H9 (cell line): ENCODE measurements at regions not wholly inside any gene's neighbourhood (a gene's known extent, or its start where the extent isn't known, plus 50 kb on each side); places are given as distances from the start of the nearest gene placed in this dataset.

Experiments
- DNase-seq: peaks from one replicate; pipeline ENCODE4 v3.0.0-alpha.2; 2017
- H2AFZ ChIP-seq: one replicate; pipeline ENCODE4 v1.6.1; 2013; ENCODE audit warnings: mild to moderate bottlenecking, low read length, control low read depth, moderate library complexity
- H2AK5ac ChIP-seq: 2 replicates; pipeline ENCODE4 v1.6.1; 2013; ENCODE audit warnings: low read length, control low read depth, mixed read lengths; ENCODE audit not compliant: insufficient read length
- H2BK120ac ChIP-seq: one replicate; pipeline ENCODE4 v1.6.1; 2013; ENCODE audit warnings: low read depth, mild to moderate bottlenecking, low read length, control low read depth, inconsistent platforms; ENCODE audit not compliant: poor library complexity, severe bottlenecking
- H2BK12ac ChIP-seq: 2 replicates; pipeline ENCODE4 v1.6.1; 2013; ENCODE audit warnings: low read length, control low read depth, mixed read lengths, low read depth; ENCODE audit not compliant: insufficient read length
- H2BK15ac ChIP-seq: 2 replicates; pipeline ENCODE4 v1.6.1; 2013; ENCODE audit warnings: low read depth, low read length, control low read depth
- H2BK20ac ChIP-seq: one replicate; pipeline ENCODE4 v1.6.1; 2013; ENCODE audit warnings: low read depth, mild to moderate bottlenecking, low read length, control low read depth, inconsistent platforms; ENCODE audit not compliant: poor library complexity, severe bottlenecking
- H2BK5ac ChIP-seq: 2 replicates; pipeline ENCODE4 v1.6.1; 2013; ENCODE audit warnings: low read length, control low read depth, mixed read lengths; ENCODE audit not compliant: insufficient read length
- H3K14ac ChIP-seq: 2 replicates; pipeline ENCODE4 v1.6.1; 2013; ENCODE audit warnings: low read length, control low read depth; ENCODE audit not compliant: insufficient read depth
- H3K18ac ChIP-seq: 2 replicates; pipeline ENCODE4 v1.6.1; 2013; ENCODE audit warnings: low read depth, mild to moderate bottlenecking, mixed read lengths, low read length, control low read depth; ENCODE audit not compliant: insufficient read length
- H3K23ac ChIP-seq: 2 replicates; pipeline ENCODE4 v1.6.1; 2013; ENCODE audit warnings: low read length, control low read depth, mixed read lengths, low read depth; ENCODE audit not compliant: insufficient read length
- H3K23me2 ChIP-seq: 2 replicates; pipeline ENCODE4 v1.6.1; 2013; ENCODE audit warnings: low read depth, mild to moderate bottlenecking, mixed read lengths, low read length, control low read depth; ENCODE audit not compliant: insufficient read length, poor library complexity, severe bottlenecking
- H3K27ac ChIP-seq: 2 replicates; pipeline ENCODE4 v1.5.1; 2013; ENCODE audit warnings: low read length, control low read depth, mixed read lengths, low read depth; ENCODE audit not compliant: insufficient read length
- H3K27me3 ChIP-seq: 2 replicates; pipeline ENCODE4 v1.6.1; 2013; ENCODE audit warnings: low read length, control low read depth, inconsistent platforms; ENCODE audit not compliant: insufficient read depth
- H3K4ac ChIP-seq: 2 replicates; pipeline ENCODE4 v1.6.1; 2013; ENCODE audit warnings: low read depth, mild to moderate bottlenecking, control low read depth, inconsistent platforms, low read length, moderate library complexity
- H3K4me1 ChIP-seq: 2 replicates; pipeline ENCODE4 v1.6.1; 2013; ENCODE audit warnings: low read length, control low read depth, inconsistent platforms; ENCODE audit not compliant: insufficient read depth
- H3K4me2 ChIP-seq: 2 replicates; pipeline ENCODE4 v1.6.1; 2013; ENCODE audit warnings: low read length, control low read depth, mixed read lengths; ENCODE audit not compliant: insufficient read length, insufficient read depth
- H3K56ac ChIP-seq: 2 replicates; pipeline ENCODE4 v1.6.1; 2013; ENCODE audit warnings: low read depth, mild to moderate bottlenecking, mixed read lengths, low read length, control low read depth; ENCODE audit not compliant: insufficient read length
- H3K79me1 ChIP-seq: 2 replicates; pipeline ENCODE4 v1.6.1; 2013; ENCODE audit warnings: low read depth, mild to moderate bottlenecking, moderate library complexity, low read length, control low read depth, inconsistent platforms; ENCODE audit not compliant: insufficient read depth, poor library complexity, severe bottlenecking
- H3K79me2 ChIP-seq: 2 replicates; pipeline ENCODE4 v1.6.1; 2013; ENCODE audit warnings: low read length, control low read depth, inconsistent platforms; ENCODE audit not compliant: insufficient read depth
- H3K9ac ChIP-seq: 2 replicates; pipeline ENCODE4 v1.6.1; 2013; ENCODE audit warnings: low read length, control low read depth, mixed read lengths; ENCODE audit not compliant: insufficient read length; ENCODE audit errors: extremely low read depth
- H3K9me3 ChIP-seq: one replicate; pipeline ENCODE4 v1.6.1; 2013; ENCODE audit warnings: low read depth, low read length, inconsistent platforms; ENCODE audit not compliant: control insufficient read depth
- H3T11ph ChIP-seq: one replicate; pipeline ENCODE4 v1.6.1; 2013; ENCODE audit warnings: mild to moderate bottlenecking, low read length, control low read depth, inconsistent platforms
- H4K20me1 ChIP-seq: one replicate; pipeline ENCODE4 v1.6.1; 2013; ENCODE audit not compliant: control insufficient read depth, insufficient read length, insufficient read depth
- H4K5ac ChIP-seq: 2 replicates; pipeline ENCODE4 v1.6.1; 2013; ENCODE audit warnings: low read depth, mild to moderate bottlenecking, mixed read lengths, low read length, control low read depth; ENCODE audit not compliant: insufficient read length
- H4K8ac ChIP-seq: replicated peaks from 2 replicates; pipeline ENCODE4 v1.6.1; 2013; ENCODE audit warnings: low read length, control low read depth, mixed read lengths, low read depth; ENCODE audit not compliant: insufficient read length
- H4K91ac ChIP-seq: 2 replicates; pipeline ENCODE4 v1.6.1; 2013; ENCODE audit warnings: low read depth, mild to moderate bottlenecking, moderate library complexity, mixed read lengths, low read length, control low read depth; ENCODE audit not compliant: insufficient read length
- H3K27ac Mint-ChIP-seq, 3 experiments: 2 replicates in 2 of 3; 3 replicates in 1 of 3; pipeline ENCODE4 v1.8.0; 2020 to 2021; ENCODE audit warnings: mixed read lengths in 3 of 3, mild to moderate bottlenecking in 1 of 3, moderate library complexity in 1 of 3
- H3K27me3 Mint-ChIP-seq: 2 replicates; pipeline ENCODE4 v1.8.0; 2021; ENCODE audit warnings: low read depth, mild to moderate bottlenecking, moderate library complexity, mixed read lengths
- H3K36me3 Mint-ChIP-seq, 3 experiments: 2 replicates in 2 of 3; 3 replicates in 1 of 3; pipeline ENCODE4 v1.8.0; 2020 to 2021; ENCODE audit warnings: low read depth in 3 of 3, mixed read lengths in 3 of 3; ENCODE audit not compliant: insufficient read depth in 1 of 3
- H3K4me1 Mint-ChIP-seq, 2 experiments: 2 replicates each; pipeline ENCODE4 v1.8.0; 2020; ENCODE audit warnings: mixed read lengths in 2 of 2
- H3K4me3 Mint-ChIP-seq, 2 experiments: 2 replicates in 1 of 2; 3 replicates in 1 of 2; pipeline ENCODE4 v1.8.0; 2020 to 2021; ENCODE audit warnings: mild to moderate bottlenecking in 2 of 2, mixed read lengths in 2 of 2, moderate library complexity in 1 of 2
- H3K9me3 Mint-ChIP-seq, 2 experiments: 2 replicates in 1 of 2; 3 replicates in 1 of 2; pipeline ENCODE4 v1.8.0; 2020; ENCODE audit warnings: mild to moderate bottlenecking in 2 of 2, mixed read lengths in 2 of 2, moderate library complexity in 1 of 2
- WGBS: extraction: QIAGEN DNeasy Blood & Tissue Kit; methylation state at CpG from one replicate; pipeline ENCODE4 v1.1.7; 2013; ENCODE audit warnings: missing lambda C conversion rate, low lambda C conversion rate, mixed read lengths; ENCODE audit not compliant: insufficient read length; ENCODE audit errors: extremely low coverage; 5-methylcytosine and 5-hydroxymethylcytosine counted together
- TF ChIP-seq, protein P1 (sequence below): fragments of 200-600 bp; sonication (generic); conservative IDR thresholded peaks from 3 replicates; pipeline ENCODE4 v1.8.0; 2021; ENCODE audit warnings: antibody characterized with exemption, mild to moderate bottlenecking

DNA sequence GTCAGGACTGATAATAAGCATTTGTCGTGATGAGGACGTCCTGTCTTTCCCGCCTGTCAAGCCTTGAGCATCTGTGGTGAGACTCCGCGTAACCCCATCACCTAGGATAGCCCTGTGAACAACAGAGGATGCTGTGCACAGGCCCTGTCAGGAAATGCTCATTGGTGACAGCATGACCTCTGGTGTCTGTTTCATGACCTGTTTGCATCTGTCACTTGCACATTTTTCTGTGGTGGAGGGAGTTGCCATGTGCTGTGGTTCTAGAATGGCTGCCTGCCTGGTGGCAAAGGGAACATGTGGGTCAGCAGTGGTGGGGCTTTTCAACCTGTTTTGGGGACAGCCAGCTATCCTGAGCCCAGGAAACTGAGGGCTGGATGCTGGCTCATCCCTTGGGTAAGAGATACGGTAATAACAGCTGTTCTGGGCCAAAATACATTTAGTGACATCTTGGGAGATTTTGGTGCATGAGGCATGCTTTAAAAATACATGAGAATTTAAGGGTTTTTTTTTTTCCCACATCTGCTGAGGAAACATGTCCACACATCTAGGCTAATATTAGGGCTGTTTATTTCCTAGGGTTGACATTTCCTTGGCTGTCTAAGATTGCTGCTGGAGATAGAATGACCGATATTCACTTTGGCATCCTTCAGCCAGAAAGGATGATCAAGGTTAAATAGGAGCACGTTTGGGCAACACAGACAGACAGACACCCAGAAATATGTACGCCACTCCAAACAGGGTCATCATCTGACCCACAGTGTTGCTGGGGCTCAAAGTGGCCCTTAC is 52.9 kb downstream of the KCNC4 start:
- no peaks in the 10 kb centered on the region for H3K36me3 Mint-ChIP-seq
- no CpG with 5 or more reads among the region's 9 CpGs for WGBS
- peaks cover 23 to 26% of the 10 kb centered on the region in 2 experiments for H3K4me1 Mint-ChIP-seq
- Histone ChIP-seq H3K14ac (no peak overlapping the region), H3K4me1 (no peaks in the 10 kb centered on the region), H3K9ac (no peak overlapping the region), H3K27me3 (no peaks in the 10 kb centered on the region; the same call in 1 of the 2 replicates), H2BK20ac (no peak overlapping the region), H2BK120ac (no peak overlapping the region), H3K4me2 (no peak overlapping the region), H3K79me1 (no peaks in the 10 kb centered on the region), H2BK12ac (no peak overlapping the region), H3K4ac (no peak overlapping the region), H4K8ac (no peak overlapping the region), H3K23me2 (no peaks in the 10 kb centered on the region), H3T11ph (no peak overlapping the region), H2AK5ac (no peak overlapping the region), H3K56ac (no peak overlapping the region), H4K20me1 (no peaks in the 10 kb centered on the region), H2AFZ (no peak overlapping the region), H2BK15ac (no peak overlapping the region), H2BK5ac (no peak overlapping the region), H3K9me3 (no peaks in the 10 kb centered on the region), H4K5ac (no peak overlapping the region), H3K18ac (no peak overlapping the region), H4K91ac (no peak overlapping the region), H3K79me2 (no peaks in the 10 kb centered on the region), H3K23ac (no peak overlapping the region), H3K27ac (no peak overlapping the region)
- H3K27ac Mint-ChIP-seq = no peak overlapping the region
- TF ChIP-seq, protein P1, sequence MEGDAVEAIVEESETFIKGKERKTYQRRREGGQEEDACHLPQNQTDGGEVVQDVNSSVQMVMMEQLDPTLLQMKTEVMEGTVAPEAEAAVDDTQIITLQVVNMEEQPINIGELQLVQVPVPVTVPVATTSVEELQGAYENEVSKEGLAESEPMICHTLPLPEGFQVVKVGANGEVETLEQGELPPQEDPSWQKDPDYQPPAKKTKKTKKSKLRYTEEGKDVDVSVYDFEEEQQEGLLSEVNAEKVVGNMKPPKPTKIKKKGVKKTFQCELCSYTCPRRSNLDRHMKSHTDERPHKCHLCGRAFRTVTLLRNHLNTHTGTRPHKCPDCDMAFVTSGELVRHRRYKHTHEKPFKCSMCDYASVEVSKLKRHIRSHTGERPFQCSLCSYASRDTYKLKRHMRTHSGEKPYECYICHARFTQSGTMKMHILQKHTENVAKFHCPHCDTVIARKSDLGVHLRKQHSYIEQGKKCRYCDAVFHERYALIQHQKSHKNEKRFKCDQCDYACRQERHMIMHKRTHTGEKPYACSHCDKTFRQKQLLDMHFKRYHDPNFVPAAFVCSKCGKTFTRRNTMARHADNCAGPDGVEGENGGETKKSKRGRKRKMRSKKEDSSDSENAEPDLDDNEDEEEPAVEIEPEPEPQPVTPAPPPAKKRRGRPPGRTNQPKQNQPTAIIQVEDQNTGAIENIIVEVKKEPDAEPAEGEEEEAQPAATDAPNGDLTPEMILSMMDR = no peak
- DNase-seq = no peak
- no peak overlapping the region for H3K4me3 Mint-ChIP-seq
- no peaks in the 10 kb centered on the region for H3K9me3 Mint-ChIP-seq
- H3K27me3 Mint-ChIP-seq = peaks cover 25% of the 10 kb centered on the region
